HG02870 (cell line): ENCODE measurements at regions not wholly inside any gene's neighbourhood (a gene's known extent, or its start where the extent isn't known, plus 50 kb on each side); places are given as distances from the start of the nearest gene placed in this dataset.

ENCODE experiments used
- ATAC-seq: cut with Tn5 transposase; IDR thresholded peaks from one replicate; pipeline ENCODE4 v1.9.1; 2021; ENCODE audit warnings: mild to moderate bottlenecking, moderate library complexity; ENCODE audit not compliant: unreplicated experiment

DNA sequence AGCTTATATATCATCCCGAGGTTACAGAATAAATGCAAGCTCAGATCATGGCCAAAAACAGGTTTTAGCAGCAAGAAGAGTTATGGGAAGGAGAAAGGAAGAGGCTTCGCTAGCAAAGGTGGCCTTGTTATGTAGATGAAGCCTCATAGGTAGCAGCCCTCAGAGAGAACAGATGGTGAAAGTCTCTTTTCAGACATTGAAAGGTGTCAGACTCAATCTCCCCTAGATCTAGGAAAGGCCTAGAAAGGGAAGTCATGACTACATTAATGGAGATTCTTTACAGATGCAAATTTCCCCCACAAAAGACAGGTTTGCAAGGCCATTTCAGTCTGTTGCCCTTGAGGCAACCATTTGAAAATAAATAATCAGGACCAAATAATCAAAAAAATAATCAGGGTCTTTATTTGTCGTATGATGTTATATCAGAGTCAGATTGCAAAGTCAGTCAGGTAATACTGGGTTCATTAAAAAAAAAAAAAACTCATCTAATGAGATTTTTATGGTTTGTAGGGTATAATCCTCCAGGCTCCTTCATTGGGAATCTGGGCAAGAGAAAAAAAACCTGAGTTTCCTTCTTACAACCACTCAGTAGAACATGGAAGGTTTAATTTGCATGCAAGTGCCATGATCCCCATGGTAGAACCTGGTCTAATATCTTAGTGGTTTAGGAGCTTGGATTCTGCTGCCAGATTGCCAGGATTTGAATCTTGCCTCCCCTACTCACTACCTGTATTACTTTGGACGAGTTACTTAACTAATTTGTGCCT is 50.8 kb upstream of the HTR2A start:
- no peak for ATAC-seq
